Right lobe of liver (tissue), 4 donors: ENCODE measurements at regions not wholly inside any gene's neighbourhood (a gene's known extent, or its start where the extent isn't known, plus 50 kb on each side); places are given as distances from the start of the nearest gene placed in this dataset.

Experiments
- CTCF ChIP-seq, 4 donors: fragments of 200-600 bp in 3 of 4; fragments of 450-650 bp in 1 of 4; IDR thresholded peaks; one replicate each; pipeline versions ENCODE4 v1.5.1 to v1.8.0; 2016 to 2022; ENCODE audit warnings: antibody characterized with exemption in 4 of 4, mild to moderate bottlenecking in 2 of 4
- POLR2A ChIP-seq: fragments of 450-650 bp; IDR thresholded peaks from one replicate; pipeline ENCODE4 v1.6.1; 2017; ENCODE audit warnings: antibody characterized with exemption, mild to moderate bottlenecking
- donor health status: DM: no; HTN: no; CAD: no.
- donor health status: DM: no; HTN: no; CAD: no.
- donor health status: DM: no; HTN: yes; CAD: no.

DNA sequence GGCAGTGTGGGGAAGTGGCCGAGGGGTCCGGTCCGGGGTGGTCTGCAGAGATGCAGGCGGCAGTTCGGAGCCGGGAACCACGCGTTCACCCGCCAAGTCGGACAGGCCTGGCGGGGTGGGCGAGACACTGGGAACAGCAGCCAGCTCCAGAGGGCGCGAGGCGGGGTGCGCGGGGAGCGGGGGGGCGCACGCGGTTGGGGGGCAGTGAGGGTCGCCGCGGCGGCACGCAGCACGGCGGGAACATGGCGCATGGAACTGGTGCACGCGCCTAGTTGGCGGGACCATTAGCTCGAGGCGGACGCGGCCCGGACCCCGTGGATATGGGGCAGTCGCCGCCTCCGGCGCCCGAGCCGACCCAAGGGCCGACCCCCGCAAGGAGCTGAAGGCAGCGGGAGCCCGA is 635.9 kb downstream of the ZNF37A start:
- no peak for TF ChIP-seq CTCF (IDR thresholded peaks at IDR 0.05)
- TF ChIP-seq POLR2A, result no peak
